HEK293 (cell line): ENCODE measurements at regions not wholly inside any gene's neighbourhood (a gene's known extent, or its start where the extent isn't known, plus 50 kb on each side); places are given as distances from the start of the nearest gene placed in this dataset.

Source experiments
- CTCF ChIP-seq: fragments of 450-650 bp; formaldehyde crosslinking; IDR thresholded peaks from 2 replicates; pipeline ENCODE4 v1.5.1; 2016; ENCODE audit warnings: missing biosample characterization, missing genetic modification characterization
- ELK4 ChIP-seq: IDR thresholded peaks from 2 replicates; pipeline ENCODE4 v1.6.1; 2011; ENCODE audit warnings: mild to moderate bottlenecking, low read depth, low read length, borderline replicate concordance
- MYNN ChIP-seq: fragments of 450-650 bp; formaldehyde crosslinking; IDR thresholded peaks from 2 replicates; pipeline ENCODE4 v1.5.1; 2016; ENCODE audit warnings: missing biosample characterization, missing genetic modification characterization, borderline replicate concordance
- REST ChIP-seq: fragments of 450-650 bp; formaldehyde crosslinking; IDR thresholded peaks from 2 replicates; pipeline ENCODE4 v1.5.1; 2016; ENCODE audit warnings: missing biosample characterization, missing genetic modification characterization
- ZNF155 ChIP-seq: fragments of 450-650 bp; formaldehyde crosslinking; IDR thresholded peaks from 2 replicates; pipeline ENCODE4 v1.5.1; 2016; ENCODE audit warnings: missing biosample characterization, missing genetic modification characterization
- ZNF23 ChIP-seq: fragments of 450-650 bp; formaldehyde crosslinking; IDR thresholded peaks from 2 replicates; pipeline ENCODE4 v1.5.1; 2016; ENCODE audit warnings: missing biosample characterization, missing genetic modification characterization, borderline replicate concordance
- ZNF645 ChIP-seq: fragments of 450-650 bp; formaldehyde crosslinking; IDR thresholded peaks from 2 replicates; pipeline ENCODE4; 2016; ENCODE audit warnings: missing biosample characterization, missing genetic modification characterization

GRCh38 chr3:6600237-6600636 lies 260.7 kb upstream of the GRM7 start:
- TF ChIP-seq ZNF23 (tag by site-specific recombination): no peak
- TF ChIP-seq CTCF (tag by site-specific recombination): no peak
- no peak for TF ChIP-seq REST (tag by site-specific recombination)
- no peak for TF ChIP-seq ZNF645
- no peak for TF ChIP-seq ELK4
- no peak for TF ChIP-seq ZNF155
- TF ChIP-seq MYNN (tag by site-specific recombination): no peak
